H1 (cell line): ENCODE measurements at regions not wholly inside any gene's neighbourhood (a gene's known extent, or its start where the extent isn't known, plus 50 kb on each side); places are given as distances from the start of the nearest gene placed in this dataset.

Experiments used
- POLR2A ChIP-seq, 2 experiments: IDR thresholded peaks; 1 replicate in 1 of 2; 2 replicates in 1 of 2; pipeline ENCODE4 v1.6.1; 2011; ENCODE audit warnings: low read depth in 2 of 2, low read length in 2 of 2, mild to moderate bottlenecking in 2 of 2; ENCODE audit errors: control extremely low read depth in 1 of 2

DNA sequence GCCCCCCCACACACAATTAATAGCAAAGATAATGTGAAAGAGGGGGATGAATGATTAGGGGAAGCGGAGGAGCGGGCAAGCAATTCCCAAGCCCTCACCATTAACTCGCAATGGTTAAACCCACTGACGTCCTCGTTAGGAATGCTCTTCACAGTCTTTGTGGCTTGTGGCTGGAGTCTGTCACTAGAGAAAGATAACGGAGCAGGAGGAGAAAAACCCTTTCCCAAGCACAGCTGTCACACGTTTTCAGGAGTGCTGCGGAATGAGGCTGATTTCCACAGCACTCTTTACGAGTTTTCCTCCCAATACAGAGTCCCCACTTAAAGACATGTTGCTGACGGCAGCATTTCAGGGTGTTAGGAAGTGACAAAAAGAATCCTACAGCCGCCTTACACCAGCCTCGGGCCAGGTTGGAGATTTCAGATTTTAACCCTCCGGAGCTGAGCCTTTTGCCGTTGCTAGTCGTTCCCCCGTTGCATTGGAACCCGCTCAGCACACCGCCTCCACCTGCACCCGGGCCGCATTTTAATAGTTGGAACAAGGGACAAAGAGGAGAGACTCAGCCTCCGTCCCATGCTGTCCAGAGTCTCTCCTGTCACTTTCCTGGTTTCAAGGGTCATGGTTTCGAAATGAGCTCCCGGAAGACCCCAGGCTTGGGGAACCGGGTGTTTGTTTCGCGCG, 92.2 kb downstream of the GEMIN8 start (continued):
- no peak for TF ChIP-seq POLR2A (IDR thresholded peaks at IDR 0.05; ENCODE audit: control extremely low read depth in 1 of 2, low read depth in 2 of 2, low read length in 2 of 2)
- TF ChIP-seq, all 59 proteins: peak for 0
